H9 (cell line): ENCODE measurements at regions not wholly inside any gene's neighbourhood (a gene's known extent, or its start where the extent isn't known, plus 50 kb on each side); places are given as distances from the start of the nearest gene placed in this dataset.

ENCODE experiments used
- DNase-seq: peaks from one replicate; pipeline ENCODE4 v3.0.0-alpha.2; 2017
- H2AFZ ChIP-seq: one replicate; pipeline ENCODE4 v1.6.1; 2013; ENCODE audit warnings: mild to moderate bottlenecking, low read length, control low read depth, moderate library complexity
- H2AK5ac ChIP-seq: 2 replicates; pipeline ENCODE4 v1.6.1; 2013; ENCODE audit warnings: low read length, control low read depth, mixed read lengths; ENCODE audit not compliant: insufficient read length
- H2BK120ac ChIP-seq: one replicate; pipeline ENCODE4 v1.6.1; 2013; ENCODE audit warnings: low read depth, mild to moderate bottlenecking, low read length, control low read depth, inconsistent platforms; ENCODE audit not compliant: poor library complexity, severe bottlenecking
- H2BK12ac ChIP-seq: 2 replicates; pipeline ENCODE4 v1.6.1; 2013; ENCODE audit warnings: low read length, control low read depth, mixed read lengths, low read depth; ENCODE audit not compliant: insufficient read length
- H2BK15ac ChIP-seq: 2 replicates; pipeline ENCODE4 v1.6.1; 2013; ENCODE audit warnings: low read depth, low read length, control low read depth
- H2BK20ac ChIP-seq: one replicate; pipeline ENCODE4 v1.6.1; 2013; ENCODE audit warnings: low read depth, mild to moderate bottlenecking, low read length, control low read depth, inconsistent platforms; ENCODE audit not compliant: poor library complexity, severe bottlenecking
- H2BK5ac ChIP-seq: 2 replicates; pipeline ENCODE4 v1.6.1; 2013; ENCODE audit warnings: low read length, control low read depth, mixed read lengths; ENCODE audit not compliant: insufficient read length
- H3K14ac ChIP-seq: 2 replicates; pipeline ENCODE4 v1.6.1; 2013; ENCODE audit warnings: low read length, control low read depth; ENCODE audit not compliant: insufficient read depth
- H3K18ac ChIP-seq: 2 replicates; pipeline ENCODE4 v1.6.1; 2013; ENCODE audit warnings: low read depth, mild to moderate bottlenecking, mixed read lengths, low read length, control low read depth; ENCODE audit not compliant: insufficient read length
- H3K23ac ChIP-seq: 2 replicates; pipeline ENCODE4 v1.6.1; 2013; ENCODE audit warnings: low read length, control low read depth, mixed read lengths, low read depth; ENCODE audit not compliant: insufficient read length
- H3K23me2 ChIP-seq: 2 replicates; pipeline ENCODE4 v1.6.1; 2013; ENCODE audit warnings: low read depth, mild to moderate bottlenecking, mixed read lengths, low read length, control low read depth; ENCODE audit not compliant: insufficient read length, poor library complexity, severe bottlenecking
- H3K27ac ChIP-seq: 2 replicates; pipeline ENCODE4 v1.5.1; 2013; ENCODE audit warnings: low read length, control low read depth, mixed read lengths, low read depth; ENCODE audit not compliant: insufficient read length
- H3K27me3 ChIP-seq: 2 replicates; pipeline ENCODE4 v1.6.1; 2013; ENCODE audit warnings: low read length, control low read depth, inconsistent platforms; ENCODE audit not compliant: insufficient read depth
- H3K4ac ChIP-seq: 2 replicates; pipeline ENCODE4 v1.6.1; 2013; ENCODE audit warnings: low read depth, mild to moderate bottlenecking, control low read depth, inconsistent platforms, low read length, moderate library complexity
- H3K4me1 ChIP-seq: 2 replicates; pipeline ENCODE4 v1.6.1; 2013; ENCODE audit warnings: low read length, control low read depth, inconsistent platforms; ENCODE audit not compliant: insufficient read depth
- H3K4me2 ChIP-seq: 2 replicates; pipeline ENCODE4 v1.6.1; 2013; ENCODE audit warnings: low read length, control low read depth, mixed read lengths; ENCODE audit not compliant: insufficient read length, insufficient read depth
- H3K56ac ChIP-seq: 2 replicates; pipeline ENCODE4 v1.6.1; 2013; ENCODE audit warnings: low read depth, mild to moderate bottlenecking, mixed read lengths, low read length, control low read depth; ENCODE audit not compliant: insufficient read length
- H3K79me1 ChIP-seq: 2 replicates; pipeline ENCODE4 v1.6.1; 2013; ENCODE audit warnings: low read depth, mild to moderate bottlenecking, moderate library complexity, low read length, control low read depth, inconsistent platforms; ENCODE audit not compliant: insufficient read depth, poor library complexity, severe bottlenecking
- H3K79me2 ChIP-seq: 2 replicates; pipeline ENCODE4 v1.6.1; 2013; ENCODE audit warnings: low read length, control low read depth, inconsistent platforms; ENCODE audit not compliant: insufficient read depth
- H3K9ac ChIP-seq: 2 replicates; pipeline ENCODE4 v1.6.1; 2013; ENCODE audit warnings: low read length, control low read depth, mixed read lengths; ENCODE audit not compliant: insufficient read length; ENCODE audit errors: extremely low read depth
- H3K9me3 ChIP-seq: one replicate; pipeline ENCODE4 v1.6.1; 2013; ENCODE audit warnings: low read depth, low read length, inconsistent platforms; ENCODE audit not compliant: control insufficient read depth
- H3T11ph ChIP-seq: one replicate; pipeline ENCODE4 v1.6.1; 2013; ENCODE audit warnings: mild to moderate bottlenecking, low read length, control low read depth, inconsistent platforms
- H4K20me1 ChIP-seq: one replicate; pipeline ENCODE4 v1.6.1; 2013; ENCODE audit not compliant: control insufficient read depth, insufficient read length, insufficient read depth
- H4K5ac ChIP-seq: 2 replicates; pipeline ENCODE4 v1.6.1; 2013; ENCODE audit warnings: low read depth, mild to moderate bottlenecking, mixed read lengths, low read length, control low read depth; ENCODE audit not compliant: insufficient read length
- H4K8ac ChIP-seq: replicated peaks from 2 replicates; pipeline ENCODE4 v1.6.1; 2013; ENCODE audit warnings: low read length, control low read depth, mixed read lengths, low read depth; ENCODE audit not compliant: insufficient read length
- H4K91ac ChIP-seq: 2 replicates; pipeline ENCODE4 v1.6.1; 2013; ENCODE audit warnings: low read depth, mild to moderate bottlenecking, moderate library complexity, mixed read lengths, low read length, control low read depth; ENCODE audit not compliant: insufficient read length
- H3K27ac Mint-ChIP-seq, 3 experiments: 2 replicates in 2 of 3; 3 replicates in 1 of 3; pipeline ENCODE4 v1.8.0; 2020 to 2021; ENCODE audit warnings: mixed read lengths in 3 of 3, mild to moderate bottlenecking in 1 of 3, moderate library complexity in 1 of 3
- H3K27me3 Mint-ChIP-seq: 2 replicates; pipeline ENCODE4 v1.8.0; 2021; ENCODE audit warnings: low read depth, mild to moderate bottlenecking, moderate library complexity, mixed read lengths
- H3K36me3 Mint-ChIP-seq, 3 experiments: 2 replicates in 2 of 3; 3 replicates in 1 of 3; pipeline ENCODE4 v1.8.0; 2020 to 2021; ENCODE audit warnings: low read depth in 3 of 3, mixed read lengths in 3 of 3; ENCODE audit not compliant: insufficient read depth in 1 of 3
- H3K4me1 Mint-ChIP-seq, 2 experiments: 2 replicates each; pipeline ENCODE4 v1.8.0; 2020; ENCODE audit warnings: mixed read lengths in 2 of 2
- H3K4me3 Mint-ChIP-seq, 2 experiments: 2 replicates in 1 of 2; 3 replicates in 1 of 2; pipeline ENCODE4 v1.8.0; 2020 to 2021; ENCODE audit warnings: mild to moderate bottlenecking in 2 of 2, mixed read lengths in 2 of 2, moderate library complexity in 1 of 2
- H3K9me3 Mint-ChIP-seq, 2 experiments: 2 replicates in 1 of 2; 3 replicates in 1 of 2; pipeline ENCODE4 v1.8.0; 2020; ENCODE audit warnings: mild to moderate bottlenecking in 2 of 2, mixed read lengths in 2 of 2, moderate library complexity in 1 of 2
- WGBS: extraction: QIAGEN DNeasy Blood & Tissue Kit; methylation state at CpG from one replicate; pipeline ENCODE4 v1.1.7; 2013; ENCODE audit warnings: missing lambda C conversion rate, low lambda C conversion rate, mixed read lengths; ENCODE audit not compliant: insufficient read length; ENCODE audit errors: extremely low coverage; 5-methylcytosine and 5-hydroxymethylcytosine counted together
- TF ChIP-seq, protein P1 (sequence below): fragments of 200-600 bp; sonication (generic); conservative IDR thresholded peaks from 3 replicates; pipeline ENCODE4 v1.8.0; 2021; ENCODE audit warnings: antibody characterized with exemption, mild to moderate bottlenecking

DNA sequence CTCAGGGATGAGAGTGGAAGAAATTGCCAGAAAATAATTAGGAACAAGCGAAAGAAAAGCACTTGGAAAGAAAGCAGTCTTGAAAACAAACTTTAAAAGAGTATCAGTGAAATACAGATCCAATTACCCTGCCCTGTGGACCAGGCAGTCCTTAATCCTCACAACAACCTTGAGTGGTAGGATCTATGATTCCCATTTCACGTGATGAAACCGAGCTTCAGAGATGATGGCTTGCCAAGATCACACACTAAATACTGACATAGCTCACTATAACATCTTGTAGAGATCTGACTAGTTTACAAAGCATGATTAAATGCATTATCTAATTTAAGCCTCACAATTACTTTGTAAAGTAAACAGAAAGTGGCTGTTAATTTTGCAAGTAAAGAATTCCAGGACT, 55.5 kb upstream of the ABCA1 start:
- no peak overlapping the region for H2AFZ ChIP-seq
- H2BK15ac ChIP-seq: no peak overlapping the region
- H4K20me1 ChIP-seq: no peaks in the 10 kb centered on the region
- no CpG with 5 or more reads among the region's 3 CpGs for WGBS
- no peaks in the 10 kb centered on the region for H3K23me2 ChIP-seq
- no peak overlapping the region for H3K27ac ChIP-seq
- no peak overlapping the region for H2BK12ac ChIP-seq
- H4K8ac ChIP-seq: no peak overlapping the region
- no peak overlapping the region for H4K5ac ChIP-seq
- Mint-ChIP-seq H3K27me3 (peaks cover 5% of the 10 kb centered on the region; the same call in 1 of the 2 replicates), H3K4me1 (peaks cover 6 to 21% of the 10 kb centered on the region in 2 experiments), H3K27ac (no peak overlapping the region), H3K36me3 (0 out of 7 replicates have a peak, but pooled peaks cover 0 to 1% (median 0%) of the 10 kb centered on the region in 3 experiments), H3K9me3 (peaks cover 4 to 7% of the 10 kb centered on the region in 2 experiments; a peak in 2 of 5 replicates), H3K4me3 (no peak overlapping the region)
- H3K9ac ChIP-seq: no peak overlapping the region
- no peak overlapping the region for H3K56ac ChIP-seq
- H2BK120ac ChIP-seq: no peak overlapping the region
- no peaks in the 10 kb centered on the region for H3K4me1 ChIP-seq
- no peak overlapping the region for H3K4me2 ChIP-seq
- no peak overlapping the region for H2BK5ac ChIP-seq
- no peak overlapping the region for H3K14ac ChIP-seq
- no peak overlapping the region for H4K91ac ChIP-seq
- no peak overlapping the region for H2AK5ac ChIP-seq
- no peaks in the 10 kb centered on the region for H3K9me3 ChIP-seq
- H3K23ac ChIP-seq: no peak overlapping the region
- no peaks in the 10 kb centered on the region for H3K27me3 ChIP-seq
- H3K18ac ChIP-seq: no peak overlapping the region
- no peak overlapping the region for H2BK20ac ChIP-seq
- no peak for DNase-seq
- H3K79me1 ChIP-seq: no peaks in the 10 kb centered on the region
- TF ChIP-seq, protein P1, sequence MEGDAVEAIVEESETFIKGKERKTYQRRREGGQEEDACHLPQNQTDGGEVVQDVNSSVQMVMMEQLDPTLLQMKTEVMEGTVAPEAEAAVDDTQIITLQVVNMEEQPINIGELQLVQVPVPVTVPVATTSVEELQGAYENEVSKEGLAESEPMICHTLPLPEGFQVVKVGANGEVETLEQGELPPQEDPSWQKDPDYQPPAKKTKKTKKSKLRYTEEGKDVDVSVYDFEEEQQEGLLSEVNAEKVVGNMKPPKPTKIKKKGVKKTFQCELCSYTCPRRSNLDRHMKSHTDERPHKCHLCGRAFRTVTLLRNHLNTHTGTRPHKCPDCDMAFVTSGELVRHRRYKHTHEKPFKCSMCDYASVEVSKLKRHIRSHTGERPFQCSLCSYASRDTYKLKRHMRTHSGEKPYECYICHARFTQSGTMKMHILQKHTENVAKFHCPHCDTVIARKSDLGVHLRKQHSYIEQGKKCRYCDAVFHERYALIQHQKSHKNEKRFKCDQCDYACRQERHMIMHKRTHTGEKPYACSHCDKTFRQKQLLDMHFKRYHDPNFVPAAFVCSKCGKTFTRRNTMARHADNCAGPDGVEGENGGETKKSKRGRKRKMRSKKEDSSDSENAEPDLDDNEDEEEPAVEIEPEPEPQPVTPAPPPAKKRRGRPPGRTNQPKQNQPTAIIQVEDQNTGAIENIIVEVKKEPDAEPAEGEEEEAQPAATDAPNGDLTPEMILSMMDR: no peak
- no peak overlapping the region for H3K4ac ChIP-seq
- H3K79me2 ChIP-seq: no peaks in the 10 kb centered on the region
- H3T11ph ChIP-seq: no peak overlapping the region
